Adrenal gland (tissue), 9 donors: ENCODE measurements at regions not wholly inside any gene's neighbourhood (a gene's known extent, or its start where the extent isn't known, plus 50 kb on each side); places are given as distances from the start of the nearest gene placed in this dataset.

Experiments used
- DNase-seq, 7 donors: peaks; one replicate each; pipeline ENCODE4 v3.0.0-alpha.2; 2019 to 2020
- H3K27ac ChIP-seq, 5 donors: fragments of 200-600 bp; sonication (generic) in 4 of 5; 1 replicate in 3 of 5; 2 replicates in 2 of 5; pipeline versions ENCODE4 v1.5.1 to v1.8.0; 2016 to 2020; ENCODE audit warnings: mild to moderate bottlenecking in 1 of 5
- H3K27me3 ChIP-seq: fragments of 200-600 bp; 2 replicates; pipeline ENCODE4 v1.8.0; 2021
- H3K36me3 ChIP-seq, 2 donors: fragments of 200-600 bp; replicated peaks in 1 of 2; 1 replicate in 1 of 2; 2 replicates in 1 of 2; pipeline versions ENCODE4 v1.5.1 to v1.8.0; 2018 to 2022
- H3K4me1 ChIP-seq, 2 donors: fragments of 200-600 bp; replicated peaks in 1 of 2; 1 replicate in 1 of 2; 2 replicates in 1 of 2; pipeline versions ENCODE4 v1.5.1 to v1.8.0; 2018 to 2021
- H3K4me3 ChIP-seq, 4 donors: fragments of 200-600 bp; sonication (generic) in 3 of 4; one replicate each; pipeline ENCODE4 v1.5.1; 2016 to 2018
- H3K9me3 ChIP-seq, 3 donors: fragments of 200-600 bp; sonication (generic) in 1 of 3; replicated peaks in 1 of 3; 1 replicate in 2 of 3; 2 replicates in 1 of 3; pipeline versions ENCODE4 v1.5.1 to v1.8.0; 2016 to 2021
- CTCF ChIP-seq, 6 experiments: fragments of 450-650 bp in 4 of 6; fragments of 200-600 bp in 2 of 6; sonication (generic) in 1 of 6; IDR thresholded peaks; 1 replicate in 5 of 6; 2 replicates in 1 of 6; pipeline versions ENCODE4 v1.5.1 to v1.8.0; 2016 to 2021; ENCODE audit warnings: antibody characterized with exemption in 6 of 6, mild to moderate bottlenecking in 2 of 6, moderate library complexity in 1 of 6
- POLR2A ChIP-seq, 2 donors: fragments of 450-650 bp; IDR thresholded peaks; one replicate each; pipeline ENCODE4 v1.6.1; 2017; ENCODE audit warnings: antibody characterized with exemption in 2 of 2, mild to moderate bottlenecking in 2 of 2, moderate library complexity in 1 of 2
- WGBS, 4 donors: extraction: QIAGEN DNeasy Blood & Tissue Kit in 2 of 4; methylation state at CpG; one replicate each; pipeline versions ENCODE4 v1.1.5 to v1.1.7; 2013 to 2017; 5-methylcytosine and 5-hydroxymethylcytosine counted together
- intact Hi-C, 2 donors: fragments of 100-400 bp; cut with DNase I; formaldehyde crosslinking; loops; one replicate each; pipeline versions ENCODE4 v1.14.1 to v1.15.0; 2022 to 2023
- donor health status: healthy with polysubstance abuse.
- donor health status: Bipolar disorder and iron deficiency.
- donor health status: DM: yes; HTN: yes; CAD: no.
- donor health status: DM: no; HTN: no; CAD: no.
- donor health status: DM: no; HTN: no; CAD: no.

- Histone ChIP-seq H3K9me3 (no peaks in the 10 kb centered on the region), H3K4me3 (no peak overlapping the region), H3K27ac (no peak overlapping the region), H3K36me3 (no peaks in the 10 kb centered on the region), H3K4me1 (no peaks in the 10 kb centered on the region), H3K27me3 (no peaks in the 10 kb centered on the region)
- TF ChIP-seq CTCF (IDR thresholded peaks at IDR 0.05) (no peak), POLR2A (IDR thresholded peaks at IDR 0.05) (no peak)
- DNase-seq: no peak
- 68 to 76% (median 73%) methylated on average over 5 of the region's 5 CpGs for WGBS, 4 donors
- intact Hi-C loops: no loop called here
Measured at GRCh38 chr5:121018004-121018403, 553.9 kb downstream of the PRR16 start.

DNA sequence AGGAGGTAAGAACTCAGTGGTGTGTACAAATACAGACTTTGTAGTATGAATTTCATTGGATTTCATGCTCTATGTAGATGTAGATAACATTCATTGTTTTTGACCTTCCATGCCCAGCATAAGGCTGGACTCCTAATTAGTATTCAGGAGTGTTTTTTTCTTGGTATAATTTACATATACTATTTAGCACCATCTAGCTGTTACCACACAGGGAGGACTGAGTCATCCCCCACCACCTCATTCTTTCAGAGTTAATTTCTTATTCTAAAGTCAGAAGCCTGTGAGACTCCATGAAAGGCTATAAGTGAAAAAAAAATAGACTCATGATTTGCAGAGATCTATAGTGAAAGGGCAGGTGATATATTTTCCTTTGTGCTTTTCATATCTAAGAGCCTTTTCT lies 555.0 kb downstream of the PRR16 start:
- H3K27ac ChIP-seq: no peak overlapping the region
- H3K9me3 ChIP-seq: no peaks in the 10 kb centered on the region
- H3K27me3 ChIP-seq: no peaks in the 10 kb centered on the region
- no peak overlapping the region for H3K4me3 ChIP-seq
- no peaks in the 10 kb centered on the region for H3K36me3 ChIP-seq
- H3K4me1 ChIP-seq: no peaks in the 10 kb centered on the region
- no peak for DNase-seq
- TF ChIP-seq POLR2A (IDR thresholded peaks at IDR 0.05): no peak
- TF ChIP-seq CTCF (IDR thresholded peaks at IDR 0.05): no peak
- intact Hi-C loops: no loop called here

GRCh38 chr5:121019734-121020133 lies 555.6 kb downstream of the PRR16 start:
- Histone ChIP-seq H3K4me3 (no peak overlapping the region), H3K9me3 (no peaks in the 10 kb centered on the region), H3K4me1 (no peaks in the 10 kb centered on the region), H3K36me3 (no peaks in the 10 kb centered on the region), H3K27me3 (no peaks in the 10 kb centered on the region), H3K27ac (no peak overlapping the region)
- DNase-seq: no peak
- TF ChIP-seq CTCF (IDR thresholded peaks at IDR 0.05): no peak
- WGBS, 4 donors: 40 to 60% (median 55%) methylated on average over 2 of the region's 2 CpGs
- intact Hi-C loops: no loop called here

- Histone ChIP-seq H3K36me3 (no peaks in the 10 kb centered on the region), H3K9me3 (no peaks in the 10 kb centered on the region), H3K4me3 (no peak overlapping the region), H3K4me1 (no peaks in the 10 kb centered on the region), H3K27ac (no peak overlapping the region), H3K27me3 (no peaks in the 10 kb centered on the region)
- DNase-seq: no peak
- 69 to 81% (median 77%) methylated on average over 5 of the region's 5 CpGs for WGBS, 4 donors
- TF ChIP-seq CTCF (IDR thresholded peaks at IDR 0.05): no peak
- TF ChIP-seq POLR2A (IDR thresholded peaks at IDR 0.05): no peak
- intact Hi-C loops: no loop called here
Measured at GRCh38 chr5:121021681-121022080, 557.6 kb downstream of the PRR16 start.
